ENCODE measurements at regions not wholly inside any gene's neighbourhood (a gene's known extent, or its start where the extent isn't known, plus 50 kb on each side); places are given as distances from the start of the nearest gene placed in this dataset.

DNA sequence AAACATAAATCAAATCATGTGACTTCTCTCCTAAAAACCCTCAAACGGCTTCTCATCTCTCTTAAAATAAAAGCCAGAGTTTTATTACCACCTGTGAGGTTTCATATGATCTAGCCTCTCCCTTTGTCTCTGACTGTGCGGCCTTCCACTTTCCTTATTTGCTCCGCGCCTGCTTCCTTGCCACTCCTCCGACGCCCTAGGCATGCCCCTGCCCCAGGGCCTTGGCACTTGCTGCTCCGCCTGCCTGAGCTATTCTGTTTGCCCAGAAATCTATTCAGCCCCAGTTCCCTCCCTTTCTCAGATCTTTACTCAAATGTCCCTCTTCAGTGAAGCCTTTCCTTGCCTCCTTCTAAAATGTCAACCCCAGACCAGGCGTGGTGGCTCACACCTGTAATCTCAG lies 57.5 kb upstream of the DISP3 start:
- no peak overlapping the region for H3K27ac ChIP-seq (replicated peaks)
- no peak overlapping the region for H3K4me3 ChIP-seq (replicated peaks; ENCODE audit: insufficient read depth, low read length)
- TF ChIP-seq REST (IDR thresholded peaks at IDR 0.05; ENCODE audit: insufficient replicate concordance, low read depth), result no peak
- no peak for TF ChIP-seq GABPA (IDR thresholded peaks at IDR 0.05; ENCODE audit: low read depth)
- no peak for TF ChIP-seq CTCF (IDR thresholded peaks at IDR 0.05; ENCODE audit: insufficient read depth, low read length)
- TF ChIP-seq POLR2AphosphoS5 (IDR thresholded peaks at IDR 0.05; ENCODE audit: low read depth), result no peak
- no peak for TF ChIP-seq SPI1 (IDR thresholded peaks at IDR 0.05; ENCODE audit: borderline replicate concordance, low read depth)
- H3K27me3 ChIP-seq (ENCODE audit: insufficient read depth, poor library complexity, severe bottlenecking), result no peaks in the 10 kb centered on the region
- no peak for DNase-seq (ENCODE audit: low read depth in 1 of 2, low spot score in 1 of 2)

GRCh38 chr1:11422686-11423085 lies 56.3 kb upstream of the DISP3 start:
- TF ChIP-seq SPI1 (IDR thresholded peaks at IDR 0.05; ENCODE audit: borderline replicate concordance, low read depth) (no peak), GABPA (IDR thresholded peaks at IDR 0.05; ENCODE audit: low read depth) (no peak), REST (IDR thresholded peaks at IDR 0.05; ENCODE audit: insufficient replicate concordance, low read depth) (no peak)
- H3K4me3 ChIP-seq (replicated peaks; ENCODE audit: insufficient read depth, low read length), result no peak overlapping the region
- no peak overlapping the region for H3K27ac ChIP-seq (replicated peaks)
- no peak for DNase-seq (ENCODE audit: low read depth in 1 of 2, low spot score in 1 of 2)
- H3K27me3 ChIP-seq (ENCODE audit: insufficient read depth, poor library complexity, severe bottlenecking), result no peaks in the 10 kb centered on the region

GRCh38 chr1:11426617-11427016 lies 52.3 kb upstream of the DISP3 start:
- Histone ChIP-seq H3K27ac (replicated peaks) (no peak overlapping the region), H3K27me3 (ENCODE audit: insufficient read depth, poor library complexity, severe bottlenecking) (no peaks in the 10 kb centered on the region), H3K4me3 (replicated peaks; ENCODE audit: insufficient read depth, low read length) (no peak overlapping the region)
- DNase-seq (ENCODE audit: low read depth in 1 of 2, low spot score in 1 of 2), result no peak
- TF ChIP-seq REST (IDR thresholded peaks at IDR 0.05; ENCODE audit: insufficient replicate concordance, low read depth) (no peak), GABPA (IDR thresholded peaks at IDR 0.05; ENCODE audit: low read depth) (no peak), CTCF (IDR thresholded peaks at IDR 0.05; ENCODE audit: insufficient read depth, low read length) (no peak), POLR2AphosphoS5 (IDR thresholded peaks at IDR 0.05; ENCODE audit: low read depth) (no peak), SPI1 (IDR thresholded peaks at IDR 0.05; ENCODE audit: borderline replicate concordance, low read depth) (no peak)

GRCh38 chr1:11428789-11429188 lies 50.2 kb upstream of the DISP3 start:
- TF ChIP-seq GABPA (IDR thresholded peaks at IDR 0.05; ENCODE audit: low read depth), result no peak
- TF ChIP-seq CTCF (IDR thresholded peaks at IDR 0.05; ENCODE audit: insufficient read depth, low read length), result no peak
- TF ChIP-seq REST (IDR thresholded peaks at IDR 0.05; ENCODE audit: insufficient replicate concordance, low read depth), result no peak
- no peak for TF ChIP-seq SPI1 (IDR thresholded peaks at IDR 0.05; ENCODE audit: borderline replicate concordance, low read depth)
- TF ChIP-seq POLR2AphosphoS5 (IDR thresholded peaks at IDR 0.05; ENCODE audit: low read depth), result no peak
- no peaks in the 10 kb centered on the region for H3K27me3 ChIP-seq (ENCODE audit: insufficient read depth, poor library complexity, severe bottlenecking)
- no peak for DNase-seq (ENCODE audit: low read depth in 1 of 2, low spot score in 1 of 2)
- H3K27ac ChIP-seq (replicated peaks), result no peak overlapping the region
- no peak overlapping the region for H3K4me3 ChIP-seq (replicated peaks; ENCODE audit: insufficient read depth, low read length)

All from HL-60 (cell line).